Thyroid gland (tissue), 4 donors: ENCODE measurements at regions not wholly inside any gene's neighbourhood (a gene's known extent, or its start where the extent isn't known, plus 50 kb on each side); places are given as distances from the start of the nearest gene placed in this dataset.

Source experiments
- DNase-seq, 2 donors: peaks; one replicate each; pipeline ENCODE4 v3.0.0-alpha.2; 2019
- H3K27ac ChIP-seq, 3 donors: fragments of 200-600 bp; sonication (generic); 1 replicate in 2 of 3; 2 replicates in 1 of 3; pipeline ENCODE4 v1.5.1; 2016 to 2019; ENCODE audit warnings: mild to moderate bottlenecking in 1 of 3, moderate library complexity in 1 of 3
- H3K27me3 ChIP-seq: fragments of 200-600 bp; sonication (generic); one replicate; pipeline ENCODE4 v1.5.1; 2019
- H3K36me3 ChIP-seq, 2 donors: fragments of 200-600 bp; sonication (generic); one replicate each; pipeline ENCODE4 v1.5.1; 2016 to 2019
- H3K4me1 ChIP-seq, 2 donors: fragments of 200-600 bp; sonication (generic); one replicate each; pipeline ENCODE4 v1.5.1; 2017 to 2019
- H3K4me3 ChIP-seq, 3 donors: fragments of 200-600 bp; sonication (generic); replicated peaks in 1 of 3; 1 replicate in 2 of 3; 2 replicates in 1 of 3; pipeline ENCODE4 v1.5.1; 2016; ENCODE audit warnings: mild to moderate bottlenecking in 1 of 3
- H3K9me3 ChIP-seq: fragments of 200-600 bp; sonication (generic); one replicate; pipeline ENCODE4 v1.5.1; 2017
- POLR2A ChIP-seq, 2 donors: fragments of 450-650 bp; IDR thresholded peaks; one replicate each; pipeline ENCODE4 v1.6.1; 2017; ENCODE audit warnings: antibody characterized with exemption in 2 of 2, mild to moderate bottlenecking in 2 of 2, moderate library complexity in 1 of 2
- WGBS, 2 donors: methylation state at CpG; one replicate each; pipeline ENCODE4 v1.1.5; 2017; 5-methylcytosine and 5-hydroxymethylcytosine counted together
- intact Hi-C: fragments of 100-400 bp; cut with DNase I; formaldehyde crosslinking; loops from one replicate; pipeline ENCODE4 v1.15.1; 2023
- TF ChIP-seq, protein P1 (sequence below), 6 experiments: fragments of 200-600 bp in 3 of 6; fragments of 450-650 bp in 3 of 6; sonication (generic) in 3 of 6; IDR thresholded peaks; one replicate each; pipeline ENCODE4 v1.5.1; 2016 to 2019; ENCODE audit warnings: antibody characterized with exemption in 6 of 6, mild to moderate bottlenecking in 2 of 6, inconsistent platforms in 1 of 6, moderate library complexity in 1 of 6

- no peaks in the 10 kb centered on the region for H3K4me1 ChIP-seq
Observed at GRCh38 chr1:71193153-71193552, 112.3 kb upstream of the ZRANB2 start.

GRCh38 chr1:71191520-71191919, 110.7 kb upstream of the ZRANB2 start:
- no peak for DNase-seq
- Histone ChIP-seq H3K4me1 (no peaks in the 10 kb centered on the region), H3K36me3 (no peaks in the 10 kb centered on the region), H3K27me3 (no peaks in the 10 kb centered on the region), H3K4me3 (no peak overlapping the region), H3K9me3 (no peaks in the 10 kb centered on the region), H3K27ac (no peak overlapping the region)
- intact Hi-C loops: no loop called here
- 86 to 88% methylated on average over 1 of the region's 1 CpG for WGBS, 2 donors
- no peak for TF ChIP-seq POLR2A (IDR thresholded peaks at IDR 0.05)
- TF ChIP-seq, protein P1, sequence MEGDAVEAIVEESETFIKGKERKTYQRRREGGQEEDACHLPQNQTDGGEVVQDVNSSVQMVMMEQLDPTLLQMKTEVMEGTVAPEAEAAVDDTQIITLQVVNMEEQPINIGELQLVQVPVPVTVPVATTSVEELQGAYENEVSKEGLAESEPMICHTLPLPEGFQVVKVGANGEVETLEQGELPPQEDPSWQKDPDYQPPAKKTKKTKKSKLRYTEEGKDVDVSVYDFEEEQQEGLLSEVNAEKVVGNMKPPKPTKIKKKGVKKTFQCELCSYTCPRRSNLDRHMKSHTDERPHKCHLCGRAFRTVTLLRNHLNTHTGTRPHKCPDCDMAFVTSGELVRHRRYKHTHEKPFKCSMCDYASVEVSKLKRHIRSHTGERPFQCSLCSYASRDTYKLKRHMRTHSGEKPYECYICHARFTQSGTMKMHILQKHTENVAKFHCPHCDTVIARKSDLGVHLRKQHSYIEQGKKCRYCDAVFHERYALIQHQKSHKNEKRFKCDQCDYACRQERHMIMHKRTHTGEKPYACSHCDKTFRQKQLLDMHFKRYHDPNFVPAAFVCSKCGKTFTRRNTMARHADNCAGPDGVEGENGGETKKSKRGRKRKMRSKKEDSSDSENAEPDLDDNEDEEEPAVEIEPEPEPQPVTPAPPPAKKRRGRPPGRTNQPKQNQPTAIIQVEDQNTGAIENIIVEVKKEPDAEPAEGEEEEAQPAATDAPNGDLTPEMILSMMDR (IDR thresholded peaks at IDR 0.05): no peak

More at GRCh38 chr1:71193153-71193552, 112.3 kb upstream of the ZRANB2 start:
- no peaks in the 10 kb centered on the region for H3K27me3 ChIP-seq
- 79% methylated on average over 1 of the region's 1 CpG for WGBS, 2 donors
- no peak overlapping the region for H3K27ac ChIP-seq
- intact Hi-C loops: no loop called here
- no peaks in the 10 kb centered on the region for H3K36me3 ChIP-seq
- DNase-seq: no peak
- TF ChIP-seq, protein P1 (IDR thresholded peaks at IDR 0.05): no peak
- no peak for TF ChIP-seq POLR2A (IDR thresholded peaks at IDR 0.05)
- no peaks in the 10 kb centered on the region for H3K9me3 ChIP-seq
- no peak overlapping the region for H3K4me3 ChIP-seq

GRCh38 chr1:71190843-71191242, 110.0 kb upstream of the ZRANB2 start:
- WGBS, 2 donors: 83 to 86% methylated on average over 5 of the region's 5 CpGs
- no peaks in the 10 kb centered on the region for H3K36me3 ChIP-seq

DNA sequence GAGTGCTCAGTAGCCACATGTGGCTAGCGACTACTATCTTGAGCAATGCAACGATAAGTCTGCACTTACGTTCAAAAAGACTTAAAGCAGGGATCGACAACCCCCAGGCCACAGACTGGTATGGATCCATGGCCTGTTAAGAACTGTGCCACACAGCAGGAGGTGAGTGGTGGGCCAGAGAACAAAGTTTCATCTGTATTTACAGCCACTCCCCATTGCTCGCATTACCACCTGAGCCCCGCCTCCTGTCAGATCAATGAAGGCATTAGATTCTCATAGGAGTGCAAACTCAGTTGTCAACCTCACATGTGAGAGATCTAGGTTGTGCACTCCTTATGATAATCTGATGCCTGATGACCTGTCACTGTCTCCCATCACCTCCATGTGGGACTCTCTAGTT, 103.6 kb upstream of the ZRANB2 start:
- H3K36me3 ChIP-seq: no peaks in the 10 kb centered on the region
- no peaks in the 10 kb centered on the region for H3K9me3 ChIP-seq
- 91 to 95% methylated on average over 6 of the region's 6 CpGs for WGBS, 2 donors
- no peaks in the 10 kb centered on the region for H3K27me3 ChIP-seq
- intact Hi-C loops: no loop called here
- no peak overlapping the region for H3K4me3 ChIP-seq
- no peaks in the 10 kb centered on the region for H3K4me1 ChIP-seq
- H3K27ac ChIP-seq: no peak overlapping the region
- no peak for DNase-seq
- TF ChIP-seq POLR2A (IDR thresholded peaks at IDR 0.05): no peak
- TF ChIP-seq, protein P1 (IDR thresholded peaks at IDR 0.05): no peak

More at GRCh38 chr1:71190843-71191242, 110.0 kb upstream of the ZRANB2 start:
- no peaks in the 10 kb centered on the region for H3K4me1 ChIP-seq
- H3K27me3 ChIP-seq: no peaks in the 10 kb centered on the region
- DNase-seq: no peak
- intact Hi-C loops: no loop called here
- H3K9me3 ChIP-seq: no peaks in the 10 kb centered on the region
- H3K4me3 ChIP-seq: no peak overlapping the region
- TF ChIP-seq POLR2A (IDR thresholded peaks at IDR 0.05): no peak
- TF ChIP-seq, protein P1 (IDR thresholded peaks at IDR 0.05): no peak
- H3K27ac ChIP-seq: no peak overlapping the region

- H3K36me3 ChIP-seq: no peaks in the 10 kb centered on the region
- H3K9me3 ChIP-seq: no peaks in the 10 kb centered on the region
- H3K27ac ChIP-seq: no peak overlapping the region
- no peaks in the 10 kb centered on the region for H3K27me3 ChIP-seq
- intact Hi-C loops: no loop called here
- TF ChIP-seq, protein P1 (IDR thresholded peaks at IDR 0.05): no peak
- H3K4me3 ChIP-seq: no peak overlapping the region
- no peaks in the 10 kb centered on the region for H3K4me1 ChIP-seq
- no peak for DNase-seq
Observed at GRCh38 chr1:71179997-71180396, 99.2 kb upstream of the ZRANB2 start.
